ENCODE measurements at regions not wholly inside any gene's neighbourhood (a gene's known extent, or its start where the extent isn't known, plus 50 kb on each side); places are given as distances from the start of the nearest gene placed in this dataset.

- Histone ChIP-seq H4K20me1 (ENCODE audit: control insufficient read depth, extremely low read depth, insufficient read depth, low read length) (no peaks in the 10 kb centered on the region), H3K4me2 (ENCODE audit: extremely low read depth, insufficient read depth, low read length) (no peak overlapping the region), H3K27ac (ENCODE audit: insufficient read depth, low read length) (no peak overlapping the region), H3K79me2 (ENCODE audit: control insufficient read depth, insufficient read depth, low read length) (no peaks in the 10 kb centered on the region), H3K36me3 (ENCODE audit: control insufficient read depth, insufficient read depth, low read length) (no peaks in the 10 kb centered on the region), H3K4me1 (ENCODE audit: control insufficient read depth, extremely low read depth, insufficient read depth, low read length) (no peaks in the 10 kb centered on the region), H3K4me3 (replicated peaks in 1 of 4; ENCODE audit: control extremely low read depth in 1 of 4, insufficient read depth in 1 of 4, low read depth in 3 of 4, low read length in 4 of 4) (no peak overlapping the region), H3K27me3 (ENCODE audit: control insufficient read depth, insufficient read depth, low read length) (no peaks in the 10 kb centered on the region), H3K9me3 (ENCODE audit: control insufficient read depth, insufficient read depth, low read depth, low read length) (no peaks in the 10 kb centered on the region), H3K9ac (ENCODE audit: insufficient read depth, low read length) (no peak overlapping the region), H2AFZ (ENCODE audit: low read length) (no peak overlapping the region)
- no peak for TF ChIP-seq EZH2 (IDR thresholded peaks at IDR 0.05; ENCODE audit: low read length, missing control alignments)
- TF ChIP-seq, protein P1, sequence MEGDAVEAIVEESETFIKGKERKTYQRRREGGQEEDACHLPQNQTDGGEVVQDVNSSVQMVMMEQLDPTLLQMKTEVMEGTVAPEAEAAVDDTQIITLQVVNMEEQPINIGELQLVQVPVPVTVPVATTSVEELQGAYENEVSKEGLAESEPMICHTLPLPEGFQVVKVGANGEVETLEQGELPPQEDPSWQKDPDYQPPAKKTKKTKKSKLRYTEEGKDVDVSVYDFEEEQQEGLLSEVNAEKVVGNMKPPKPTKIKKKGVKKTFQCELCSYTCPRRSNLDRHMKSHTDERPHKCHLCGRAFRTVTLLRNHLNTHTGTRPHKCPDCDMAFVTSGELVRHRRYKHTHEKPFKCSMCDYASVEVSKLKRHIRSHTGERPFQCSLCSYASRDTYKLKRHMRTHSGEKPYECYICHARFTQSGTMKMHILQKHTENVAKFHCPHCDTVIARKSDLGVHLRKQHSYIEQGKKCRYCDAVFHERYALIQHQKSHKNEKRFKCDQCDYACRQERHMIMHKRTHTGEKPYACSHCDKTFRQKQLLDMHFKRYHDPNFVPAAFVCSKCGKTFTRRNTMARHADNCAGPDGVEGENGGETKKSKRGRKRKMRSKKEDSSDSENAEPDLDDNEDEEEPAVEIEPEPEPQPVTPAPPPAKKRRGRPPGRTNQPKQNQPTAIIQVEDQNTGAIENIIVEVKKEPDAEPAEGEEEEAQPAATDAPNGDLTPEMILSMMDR (conservative IDR thresholded peaks at IDR 0.05 in 1 of 2, IDR thresholded peaks at IDR 0.05 in 1 of 2; ENCODE audit: low read depth in 1 of 2, low read length in 2 of 2) = no peak
- DNase-seq (ENCODE audit: low read depth in 2 of 2) = no peak
These were observed 657.4 kb upstream of the ATXN8OS start for GRCh38 chr13:69450245-69450644.

DNA sequence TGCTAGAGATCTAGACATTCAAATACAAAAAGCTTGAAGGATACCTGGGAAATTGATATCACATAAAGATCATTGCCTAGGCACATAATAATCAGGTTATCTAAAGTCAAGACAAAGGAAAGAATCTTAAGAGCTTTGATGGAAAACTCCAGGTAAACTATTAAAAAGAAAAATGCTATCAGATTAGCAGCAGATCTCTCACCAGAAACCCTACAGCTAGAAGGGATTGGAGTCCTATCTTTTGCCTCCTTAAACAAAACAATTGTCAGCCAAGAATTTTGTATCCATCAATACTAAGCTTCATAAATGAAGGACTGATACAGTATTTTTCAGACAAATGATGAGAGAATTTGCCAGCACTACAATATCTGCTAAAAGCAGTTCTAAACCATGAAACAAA, 682.4 kb upstream of the ATXN8OS start:
- Histone ChIP-seq H3K4me1 (ENCODE audit: control insufficient read depth, extremely low read depth, insufficient read depth, low read length) (no peaks in the 10 kb centered on the region), H3K9me3 (ENCODE audit: control insufficient read depth, insufficient read depth, low read depth, low read length) (no peaks in the 10 kb centered on the region), H3K9ac (ENCODE audit: insufficient read depth, low read length) (no peak overlapping the region), H4K20me1 (ENCODE audit: control insufficient read depth, extremely low read depth, insufficient read depth, low read length) (no peaks in the 10 kb centered on the region), H3K79me2 (ENCODE audit: control insufficient read depth, insufficient read depth, low read length) (no peaks in the 10 kb centered on the region), H3K27me3 (ENCODE audit: control insufficient read depth, insufficient read depth, low read length) (no peaks in the 10 kb centered on the region), H2AFZ (ENCODE audit: low read length) (no peak overlapping the region), H3K4me3 (replicated peaks in 1 of 4; ENCODE audit: control extremely low read depth in 1 of 4, insufficient read depth in 1 of 4, low read depth in 3 of 4, low read length in 4 of 4) (no peak overlapping the region), H3K27ac (ENCODE audit: insufficient read depth, low read length) (no peak overlapping the region), H3K36me3 (ENCODE audit: control insufficient read depth, insufficient read depth, low read length) (no peaks in the 10 kb centered on the region), H3K4me2 (ENCODE audit: extremely low read depth, insufficient read depth, low read length) (no peak overlapping the region)
- no peak for TF ChIP-seq EZH2 (IDR thresholded peaks at IDR 0.05; ENCODE audit: low read length, missing control alignments)
- TF ChIP-seq, protein P1 (conservative IDR thresholded peaks at IDR 0.05 in 1 of 2, IDR thresholded peaks at IDR 0.05 in 1 of 2; ENCODE audit: low read depth in 1 of 2, low read length in 2 of 2) = no peak
- DNase-seq (ENCODE audit: low read depth in 2 of 2) = no peak

DNA sequence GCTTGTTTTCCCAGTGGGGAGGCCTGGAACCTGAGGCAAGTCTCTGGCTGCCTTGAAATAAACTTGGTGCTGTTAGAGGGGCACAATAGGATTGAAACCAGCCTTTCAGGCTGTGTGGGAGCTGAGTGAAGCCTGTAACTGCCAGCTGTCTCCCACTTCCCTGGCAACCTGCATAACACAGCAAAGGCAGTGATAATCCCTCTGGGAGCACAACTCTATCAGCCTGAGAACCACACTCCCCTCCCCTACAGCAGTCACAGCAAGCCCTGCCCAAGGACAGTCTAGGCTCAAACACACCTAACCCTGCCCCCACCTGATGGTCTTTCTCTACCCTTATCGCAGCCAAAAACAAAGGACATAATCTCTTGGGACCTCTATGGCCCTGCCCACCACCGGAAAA, 683.8 kb upstream of the ATXN8OS start:
- Histone ChIP-seq H4K20me1 (ENCODE audit: control insufficient read depth, extremely low read depth, insufficient read depth, low read length) (no peaks in the 10 kb centered on the region), H2AFZ (ENCODE audit: low read length) (no peak overlapping the region), H3K4me2 (ENCODE audit: extremely low read depth, insufficient read depth, low read length) (no peak overlapping the region), H3K79me2 (ENCODE audit: control insufficient read depth, insufficient read depth, low read length) (no peaks in the 10 kb centered on the region), H3K27ac (ENCODE audit: insufficient read depth, low read length) (no peak overlapping the region), H3K9ac (ENCODE audit: insufficient read depth, low read length) (no peak overlapping the region), H3K27me3 (ENCODE audit: control insufficient read depth, insufficient read depth, low read length) (no peaks in the 10 kb centered on the region), H3K36me3 (ENCODE audit: control insufficient read depth, insufficient read depth, low read length) (no peaks in the 10 kb centered on the region), H3K9me3 (ENCODE audit: control insufficient read depth, insufficient read depth, low read depth, low read length) (no peaks in the 10 kb centered on the region), H3K4me3 (replicated peaks in 1 of 4; ENCODE audit: control extremely low read depth in 1 of 4, insufficient read depth in 1 of 4, low read depth in 3 of 4, low read length in 4 of 4) (no peak overlapping the region), H3K4me1 (ENCODE audit: control insufficient read depth, extremely low read depth, insufficient read depth, low read length) (no peaks in the 10 kb centered on the region)
- TF ChIP-seq, protein P1 (conservative IDR thresholded peaks at IDR 0.05 in 1 of 2, IDR thresholded peaks at IDR 0.05 in 1 of 2; ENCODE audit: low read depth in 1 of 2, low read length in 2 of 2) = no peak
- TF ChIP-seq EZH2 (IDR thresholded peaks at IDR 0.05; ENCODE audit: low read length, missing control alignments) = no peak
- DNase-seq (ENCODE audit: low read depth in 2 of 2) = no peak

All from fibroblast of lung (primary cell).